MM.1S (cell line): ENCODE measurements at regions not wholly inside any gene's neighbourhood (a gene's known extent, or its start where the extent isn't known, plus 50 kb on each side); places are given as distances from the start of the nearest gene placed in this dataset.

ENCODE experiments used
- CTCF ChIP-seq: fragments of 300-600 bp; sonication (generic); IDR thresholded peaks from 2 replicates; pipeline ENCODE4 v1.5.1; 2016; ENCODE audit warnings: antibody characterized with exemption, low read length, mixed read lengths
- EZH2 ChIP-seq: fragments of 300-600 bp; sonication (generic); optimal IDR thresholded peaks from 2 replicates; pipeline ENCODE3; 2017; ENCODE audit warnings: low read depth, mild to moderate bottlenecking, antibody characterized with exemption, low read length, mixed read lengths
- EZH2phosphoT487 ChIP-seq: fragments of 300-600 bp; sonication (generic); IDR thresholded peaks from 2 replicates; pipeline ENCODE4 v1.6.1; 2018; ENCODE audit warnings: antibody characterized with exemption, low read length

- TF ChIP-seq CTCF = no peak
- TF ChIP-seq EZH2 = no peak
- TF ChIP-seq EZH2phosphoT487 = no peak
These were observed 403.2 kb upstream of the RASGEF1B start for GRCh38 chr4:81874661-81875515.
